Choroid plexus epithelial cell (primary cell): ENCODE measurements at regions not wholly inside any gene's neighbourhood (a gene's known extent, or its start where the extent isn't known, plus 50 kb on each side); places are given as distances from the start of the nearest gene placed in this dataset.

ENCODE experiments used
- DNase-seq: peaks from one replicate; pipeline ENCODE4 v3.0.0-alpha.2; 2010; ENCODE audit warnings: low read depth
- H3K4me3 ChIP-seq: 2 replicates; pipeline ENCODE4 v1.5.1; 2011; ENCODE audit warnings: low read depth, mild to moderate bottlenecking, control low read depth, low read length, moderate library complexity
- CTCF ChIP-seq: conservative IDR thresholded peaks from 2 replicates; pipeline ENCODE4 v1.5.1; 2011; ENCODE audit warnings: low read depth, mild to moderate bottlenecking, control low read depth, inconsistent platforms, low read length, moderate library complexity

DNA sequence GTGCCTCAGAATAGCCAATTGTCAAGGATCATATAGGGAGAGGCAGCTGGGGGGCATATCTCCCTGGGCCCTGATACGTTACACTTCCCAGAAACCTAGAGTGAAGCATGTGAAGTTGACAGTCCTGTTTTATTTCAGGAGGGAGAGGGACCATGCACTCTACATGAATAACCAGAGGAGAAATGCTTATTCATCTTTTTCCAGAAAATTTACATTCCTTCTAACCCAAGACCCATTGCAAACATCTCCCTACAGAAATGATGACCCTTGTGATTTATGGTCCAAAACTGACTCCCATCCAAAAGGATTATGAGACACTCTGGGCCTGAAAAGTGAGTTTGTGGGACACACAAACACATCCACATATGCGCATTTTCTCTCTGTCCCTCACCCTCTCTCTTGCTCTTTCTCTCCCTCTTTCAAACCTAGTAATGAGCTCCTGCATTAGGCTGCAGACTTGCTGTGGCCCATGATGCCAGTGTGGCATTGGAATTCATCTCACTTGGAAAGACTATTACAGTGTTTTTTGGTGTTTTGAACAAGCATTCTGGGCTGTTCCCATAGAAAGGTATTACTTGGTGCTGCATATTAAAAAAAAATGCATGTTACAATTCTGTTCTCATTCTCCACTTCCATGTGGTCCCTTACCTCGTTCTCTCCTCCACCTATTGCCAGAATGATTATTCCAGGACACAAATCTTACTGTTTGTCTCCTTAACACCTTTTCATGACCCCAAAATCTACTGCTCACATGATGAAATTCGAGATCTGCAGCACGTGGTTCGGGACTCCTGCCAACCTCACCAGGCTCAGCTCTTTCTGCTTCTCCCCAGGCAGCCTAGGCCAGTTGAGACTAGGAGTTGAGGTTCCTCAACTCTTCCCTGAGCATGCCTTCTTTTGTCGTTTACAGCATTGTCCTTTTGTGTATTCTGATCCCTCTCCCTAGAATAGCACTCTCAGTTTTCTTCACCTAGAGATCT lies 451.3 kb upstream of the KLF4 start:
- peak; percentile 17 for DNase-seq
- H3K4me3 ChIP-seq: no peak overlapping the region
- TF ChIP-seq CTCF: no peak

GRCh38 chr9:107938801-107939386 lies 449.3 kb upstream of the KLF4 start:
- H3K4me3 ChIP-seq: no peak overlapping the region
- no peak for TF ChIP-seq CTCF
- no peak for DNase-seq

DNA sequence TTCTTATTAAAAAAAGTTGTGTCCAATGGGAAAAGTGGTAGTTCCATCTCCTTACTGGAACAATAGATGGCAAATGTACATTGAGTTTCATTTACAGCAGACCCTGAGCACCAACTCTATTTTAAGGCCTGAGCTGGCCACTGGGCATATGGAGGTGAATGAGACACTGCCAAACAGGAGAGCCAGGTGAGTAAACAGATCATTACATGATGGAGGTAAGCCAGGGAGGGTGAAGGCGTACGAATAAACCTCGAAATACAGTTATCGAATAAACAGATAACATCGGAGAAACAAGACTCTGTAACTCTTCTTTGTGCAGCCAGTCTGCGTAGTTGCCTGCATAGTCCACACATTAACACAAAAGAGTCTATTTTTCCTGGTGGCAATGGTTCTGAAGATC lies 446.4 kb upstream of the KLF4 start:
- no peak overlapping the region for H3K4me3 ChIP-seq
- no peak for DNase-seq
- TF ChIP-seq CTCF: no peak

DNA sequence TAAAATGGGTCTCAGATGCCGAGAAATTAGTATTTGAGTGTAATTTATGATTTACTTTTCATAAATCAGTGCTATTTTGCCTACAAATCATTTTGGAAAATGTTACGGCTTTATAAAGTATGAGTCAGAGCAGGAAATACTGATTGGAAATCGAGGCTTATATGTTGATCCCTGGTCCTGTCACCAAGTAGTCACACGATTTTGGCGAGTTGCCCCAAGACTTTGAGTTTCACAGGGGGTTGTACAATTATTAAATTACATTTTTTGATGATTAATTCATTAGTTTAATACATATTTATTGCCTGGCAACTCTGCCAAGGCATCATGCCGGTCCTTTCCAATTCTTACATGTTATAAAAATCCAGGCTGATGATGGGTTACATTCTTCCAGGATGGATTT lies 443.9 kb upstream of the KLF4 start:
- DNase-seq: no peak
- TF ChIP-seq CTCF: no peak
- H3K4me3 ChIP-seq: no peak overlapping the region

DNA sequence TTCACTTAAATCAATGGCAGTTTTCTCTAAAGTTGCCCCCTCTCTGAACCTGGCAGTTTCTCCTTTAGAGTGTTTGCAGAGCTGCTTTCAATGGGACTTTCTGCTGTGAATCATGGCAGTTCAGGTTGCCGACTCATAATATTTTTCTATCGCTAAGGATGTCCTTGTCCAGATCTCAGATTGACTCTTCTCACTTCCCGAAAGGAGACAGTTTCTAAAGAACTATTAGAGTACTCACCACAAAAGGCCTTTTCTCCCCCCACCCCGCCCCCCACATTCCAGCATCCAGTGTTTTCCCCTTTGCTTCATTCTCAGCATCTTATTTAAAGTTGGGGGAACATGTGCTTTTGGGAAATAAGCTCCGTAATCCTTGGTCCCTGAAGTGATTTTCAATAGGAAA lies 443.5 kb upstream of the KLF4 start:
- H3K4me3 ChIP-seq: no peak overlapping the region
- peak; percentile 48 for DNase-seq
- no peak for TF ChIP-seq CTCF

DNA sequence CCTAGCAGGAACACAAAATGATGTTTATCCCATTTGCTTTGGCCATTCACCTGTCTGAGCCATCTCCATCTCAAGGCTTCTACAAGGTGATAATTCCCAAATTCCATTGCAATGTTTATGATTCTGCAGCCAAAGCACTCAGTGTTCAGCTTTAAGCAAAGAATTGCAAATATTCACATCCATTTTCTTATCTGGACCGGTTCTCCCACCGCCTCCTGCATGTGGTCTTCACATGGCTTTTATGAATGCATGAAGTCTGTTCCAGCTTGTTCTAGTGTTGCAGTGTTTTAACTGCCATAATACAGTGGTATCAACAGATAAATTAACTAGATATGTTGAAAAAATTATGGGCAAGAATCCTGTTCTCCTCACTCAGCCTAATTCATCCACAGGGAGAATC lies 443.0 kb upstream of the KLF4 start:
- DNase-seq: peak; percentile 74
- TF ChIP-seq CTCF: no peak
- no peak overlapping the region for H3K4me3 ChIP-seq
